Activated CD8-positive, alpha-beta T cell treated with anti-CD3 and anti-CD28 coated beads for 36 hours (primary cell): ENCODE measurements at regions not wholly inside any gene's neighbourhood (a gene's known extent, or its start where the extent isn't known, plus 50 kb on each side); places are given as distances from the start of the nearest gene placed in this dataset.

Experiments
- ATAC-seq: fragments of 200-7000 bp; cut with Tn5 transposase; one replicate; pipeline ENCODE4 v1.10.0; 2021; ENCODE audit warnings: mild to moderate bottlenecking, moderate library complexity
- CTCF ChIA-PET: fragments of 350-600 bp; sonication (Branson Sonifier 250); formaldehyde crosslinking; loops from one replicate; lab custom pipeline; 2021; ENCODE audit warnings: antibody characterized with exemption; lab: Charles Lee
- POLR2A ChIA-PET: fragments of 350-600 bp; sonication (Branson Sonifier 250); formaldehyde crosslinking; loops from one replicate; lab custom pipeline; 2021; ENCODE audit warnings: antibody characterized with exemption; lab: Charles Lee
- DNase-seq: peaks from one replicate; pipeline ENCODE4 v3.0.0-alpha.2; 2020
- H3K27ac Mint-ChIP-seq: one replicate; pipeline ENCODE4 v1.8.0; 2021; ENCODE audit warnings: mild to moderate bottlenecking, mixed read lengths
- H3K27me3 Mint-ChIP-seq: one replicate; pipeline ENCODE4 v1.8.0; 2021; ENCODE audit warnings: mixed read lengths
- H3K36me3 Mint-ChIP-seq: one replicate; pipeline ENCODE4 v1.8.0; 2021; ENCODE audit warnings: low read depth, mixed read lengths
- H3K4me1 Mint-ChIP-seq: one replicate; pipeline ENCODE4 v1.8.0; 2021; ENCODE audit warnings: low read depth, mixed read lengths
- H3K4me3 Mint-ChIP-seq: one replicate; pipeline ENCODE4 v1.8.0; 2021; ENCODE audit warnings: mild to moderate bottlenecking, moderate library complexity, mixed read lengths
- H3K9me3 Mint-ChIP-seq: one replicate; pipeline ENCODE4 v1.8.0; 2021; ENCODE audit warnings: mixed read lengths
- CTCF ChIP-seq: fragments of 200-600 bp; IDR thresholded peaks from one replicate; pipeline ENCODE4 v1.8.0; 2022; ENCODE audit warnings: antibody characterized with exemption, mild to moderate bottlenecking
- intact Hi-C: fragments of 100-400 bp; cut with micrococcal nuclease; formaldehyde crosslinking; loops from one replicate; pipeline ENCODE4 v1.10.0; 2022

GRCh38 chr14:71610149-71610548 is 322.1 kb upstream of the RGS6 start:
- TF ChIP-seq CTCF, result no peak
- intact Hi-C loops, result no loop called here
- Mint-ChIP-seq H3K27me3 (no peaks in the 10 kb centered on the region), H3K4me3 (no peak overlapping the region), H3K36me3 (peaks cover 10% of the 10 kb centered on the region), H3K4me1 (peaks cover 29% of the 10 kb centered on the region), H3K9me3 (peaks cover 4% of the 10 kb centered on the region), H3K27ac (no peak overlapping the region)
- ChIA-PET CTCF (no interaction called here), POLR2A (no interaction called here)
- no peak for ATAC-seq
- DNase-seq, result no peak

- ATAC-seq (no peak), DNase-seq (no peak)
- CTCF ChIA-PET, result no interaction called here
- POLR2A ChIA-PET, result no interaction called here
- Mint-ChIP-seq H3K4me3 (no peak overlapping the region), H3K27me3 (no peaks in the 10 kb centered on the region), H3K4me1 (peaks cover 31% of the 10 kb centered on the region), H3K36me3 (peaks cover 3% of the 10 kb centered on the region), H3K27ac (no peak overlapping the region), H3K9me3 (no peaks in the 10 kb centered on the region)
- no peak for TF ChIP-seq CTCF
- intact Hi-C loops, result no loop called here
These were observed 321.4 kb upstream of the RGS6 start for GRCh38 chr14:71610797-71611196.

GRCh38 chr14:71613168-71613567 is 319.1 kb upstream of the RGS6 start:
- DNase-seq (no peak), ATAC-seq (no peak)
- H3K4me1 Mint-ChIP-seq, result peaks cover 23% of the 10 kb centered on the region
- TF ChIP-seq CTCF, result no peak
- H3K27ac Mint-ChIP-seq, result no peak overlapping the region
- H3K27me3 Mint-ChIP-seq, result no peaks in the 10 kb centered on the region
- H3K9me3 Mint-ChIP-seq, result no peaks in the 10 kb centered on the region
- POLR2A ChIA-PET, result no interaction called here
- no peak overlapping the region for H3K4me3 Mint-ChIP-seq
- intact Hi-C loops, result no loop called here
- no peaks in the 10 kb centered on the region for H3K36me3 Mint-ChIP-seq
- CTCF ChIA-PET, result no interaction called here

GRCh38 chr14:71616013-71616412 is 316.2 kb upstream of the RGS6 start:
- H3K27ac Mint-ChIP-seq, result no peak overlapping the region

GRCh38 chr14:71618047-71618446 is 314.2 kb upstream of the RGS6 start:
- ChIA-PET CTCF (no interaction called here), POLR2A (no interaction called here)
- Mint-ChIP-seq H3K27ac (no peak overlapping the region), H3K36me3 (peaks cover 12% of the 10 kb centered on the region), H3K4me3 (no peak overlapping the region), H3K4me1 (peaks cover 17% of the 10 kb centered on the region), H3K9me3 (no peaks in the 10 kb centered on the region), H3K27me3 (no peaks in the 10 kb centered on the region)
- intact Hi-C loops, result no loop called here
- DNase-seq (no peak), ATAC-seq (no peak)
- no peak for TF ChIP-seq CTCF

More at GRCh38 chr14:71616013-71616412, 316.2 kb upstream of the RGS6 start:
- H3K9me3 Mint-ChIP-seq, result no peaks in the 10 kb centered on the region
- ATAC-seq, result no peak
- no peaks in the 10 kb centered on the region for H3K27me3 Mint-ChIP-seq
- ChIA-PET CTCF (interaction anchor here (0.9 kb wide), 2 partner anchors 65 to 478 kb away, joined by 3 read pairs; no protein-coding TSS in a partner anchor), POLR2A (no interaction called here)
- TF ChIP-seq CTCF, result no peak
- intact Hi-C loops, result no loop called here
- H3K4me3 Mint-ChIP-seq, result no peak overlapping the region
- DNase-seq, result no peak
- H3K36me3 Mint-ChIP-seq, result peaks cover 12% of the 10 kb centered on the region
- peaks cover 19% of the 10 kb centered on the region for H3K4me1 Mint-ChIP-seq
